ENCODE measurements at regions not wholly inside any gene's neighbourhood (a gene's known extent, or its start where the extent isn't known, plus 50 kb on each side); places are given as distances from the start of the nearest gene placed in this dataset.

DNA sequence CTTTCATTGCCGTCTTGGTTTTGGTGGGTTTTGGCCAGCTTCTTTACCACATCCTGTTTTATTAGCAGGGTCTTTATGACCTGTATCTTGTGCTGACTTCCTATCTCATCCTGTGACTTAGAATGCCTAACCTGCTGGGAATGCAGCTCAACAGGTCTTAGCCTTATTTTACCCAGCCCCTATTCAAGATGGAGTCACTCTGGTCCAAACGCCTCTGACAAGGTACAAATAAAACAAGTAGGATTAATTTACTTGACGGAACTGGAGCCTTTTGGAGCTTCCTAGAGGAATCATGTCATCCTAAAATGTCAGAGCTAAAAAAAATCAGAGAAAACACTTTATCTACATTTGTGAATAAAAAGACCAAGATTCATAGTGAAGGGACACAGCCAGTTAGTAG, 66.2 kb upstream of the ATXN3L start:
- TF ChIP-seq, protein P1, sequence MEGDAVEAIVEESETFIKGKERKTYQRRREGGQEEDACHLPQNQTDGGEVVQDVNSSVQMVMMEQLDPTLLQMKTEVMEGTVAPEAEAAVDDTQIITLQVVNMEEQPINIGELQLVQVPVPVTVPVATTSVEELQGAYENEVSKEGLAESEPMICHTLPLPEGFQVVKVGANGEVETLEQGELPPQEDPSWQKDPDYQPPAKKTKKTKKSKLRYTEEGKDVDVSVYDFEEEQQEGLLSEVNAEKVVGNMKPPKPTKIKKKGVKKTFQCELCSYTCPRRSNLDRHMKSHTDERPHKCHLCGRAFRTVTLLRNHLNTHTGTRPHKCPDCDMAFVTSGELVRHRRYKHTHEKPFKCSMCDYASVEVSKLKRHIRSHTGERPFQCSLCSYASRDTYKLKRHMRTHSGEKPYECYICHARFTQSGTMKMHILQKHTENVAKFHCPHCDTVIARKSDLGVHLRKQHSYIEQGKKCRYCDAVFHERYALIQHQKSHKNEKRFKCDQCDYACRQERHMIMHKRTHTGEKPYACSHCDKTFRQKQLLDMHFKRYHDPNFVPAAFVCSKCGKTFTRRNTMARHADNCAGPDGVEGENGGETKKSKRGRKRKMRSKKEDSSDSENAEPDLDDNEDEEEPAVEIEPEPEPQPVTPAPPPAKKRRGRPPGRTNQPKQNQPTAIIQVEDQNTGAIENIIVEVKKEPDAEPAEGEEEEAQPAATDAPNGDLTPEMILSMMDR (conservative IDR thresholded peaks at IDR 0.05): no peak
- no peak for TF ChIP-seq ZFX (IDR thresholded peaks at IDR 0.05)
